GM21528 (cell line): ENCODE measurements at regions not wholly inside any gene's neighbourhood (a gene's known extent, or its start where the extent isn't known, plus 50 kb on each side); places are given as distances from the start of the nearest gene placed in this dataset.
"Not testable (repeated sequence)": the region's sequence is repeated elsewhere in the genome, so short reads cannot be mapped to it uniquely, and the experiment has no call there.

Experiments used
- ATAC-seq: cut with Tn5 transposase; IDR thresholded peaks from one replicate; pipeline ENCODE4 v1.9.1; 2021; ENCODE audit warnings: mild to moderate bottlenecking, moderate library complexity; ENCODE audit not compliant: unreplicated experiment, low FRiP score

GRCh38 chr9:65566018-65566417 lies 109.7 kb upstream of the ZNG1E start:
- ATAC-seq: not testable (repeated sequence)

DNA sequence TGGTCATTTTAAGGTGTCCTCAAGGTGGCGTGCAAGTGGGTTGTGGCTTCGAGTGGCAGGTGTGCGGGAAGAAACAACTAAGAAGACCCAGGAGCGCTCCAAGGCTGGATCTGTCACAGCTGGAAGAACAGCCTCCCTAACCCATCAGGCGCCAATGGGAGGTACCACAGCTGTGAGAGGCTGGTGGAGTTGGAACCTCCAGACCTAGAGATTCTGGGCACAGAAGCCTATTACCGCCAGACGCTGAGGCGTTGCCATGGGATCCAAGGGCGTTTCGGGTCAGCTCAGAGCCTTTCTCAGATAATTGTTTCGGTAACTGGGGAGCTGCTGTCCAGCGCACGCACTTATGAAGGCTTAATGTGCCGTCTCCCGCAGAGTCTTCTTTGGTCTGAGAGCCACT lies 156.7 kb upstream of the ZNG1E start:
- not testable (repeated sequence) for ATAC-seq

- ATAC-seq: not testable (repeated sequence)
These were observed 161.3 kb upstream of the ZNG1E start for GRCh38 chr9:65514465-65514864.

- not testable (repeated sequence) for ATAC-seq
These were observed 167.8 kb upstream of the ZNG1E start for GRCh38 chr9:65507897-65508296.

DNA sequence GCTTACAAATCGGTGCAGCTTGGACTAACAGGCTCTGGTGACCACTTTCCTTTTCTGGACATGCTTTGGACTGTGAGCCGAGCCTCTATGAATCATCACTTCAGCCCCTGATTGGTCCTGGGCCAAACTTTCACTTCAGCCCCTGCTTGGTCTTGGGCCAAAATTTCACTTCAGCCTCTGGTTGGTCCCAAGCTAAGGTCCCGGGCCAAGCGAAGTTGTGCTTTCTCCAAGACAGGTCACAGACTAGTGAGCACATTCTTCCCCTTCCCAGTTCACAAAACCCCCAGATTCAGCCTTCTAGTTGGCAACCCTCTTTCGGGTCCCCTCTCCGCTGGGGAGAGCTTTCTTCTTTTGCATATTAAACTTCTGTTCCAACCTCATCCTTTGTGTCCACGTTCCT lies 171.0 kb upstream of the ZNG1E start:
- not testable (repeated sequence) for ATAC-seq

DNA sequence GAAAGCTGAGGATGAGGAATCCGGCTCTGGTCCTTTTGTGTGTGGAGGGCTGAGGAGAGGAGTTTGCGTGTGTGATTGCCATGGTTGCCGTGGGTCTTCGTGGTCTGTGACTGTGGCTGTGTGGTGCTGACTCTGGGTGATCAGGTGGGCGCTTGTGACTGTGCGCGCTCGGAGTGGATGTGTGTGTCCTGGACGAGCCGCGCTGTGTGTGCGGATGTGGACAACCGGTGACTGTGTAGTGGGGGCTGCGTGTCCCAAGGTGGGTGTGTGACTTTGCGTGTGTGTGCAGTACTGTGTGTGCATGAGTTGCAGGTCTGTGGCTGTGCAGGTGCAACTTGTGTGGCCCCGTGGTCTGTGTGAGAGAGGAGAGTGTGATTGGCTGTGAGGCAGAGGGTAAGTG lies 172.0 kb upstream of the ZNG1E start:
- ATAC-seq: not testable (repeated sequence)

DNA sequence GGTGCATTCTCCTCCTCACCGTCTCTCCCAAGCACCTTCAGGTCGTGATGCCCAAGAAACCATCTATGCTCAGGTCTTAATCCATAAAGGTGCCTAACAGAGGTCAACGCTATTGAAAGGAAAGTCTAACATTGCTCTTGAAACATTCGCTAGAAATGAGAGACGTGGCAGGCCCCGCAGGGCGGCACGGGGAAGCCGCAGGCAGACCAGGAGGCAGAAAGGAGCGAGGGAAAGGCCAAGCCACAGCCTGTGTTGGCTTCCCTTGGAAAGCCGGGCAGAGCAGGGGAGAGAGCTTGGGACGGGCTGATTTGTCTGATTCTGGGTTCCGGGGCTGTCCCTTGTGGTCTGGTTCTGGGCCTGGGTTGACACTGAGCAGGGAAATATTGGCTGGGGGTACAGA lies 192.8 kb upstream of the ZNG1E start:
- not testable (repeated sequence) for ATAC-seq

DNA sequence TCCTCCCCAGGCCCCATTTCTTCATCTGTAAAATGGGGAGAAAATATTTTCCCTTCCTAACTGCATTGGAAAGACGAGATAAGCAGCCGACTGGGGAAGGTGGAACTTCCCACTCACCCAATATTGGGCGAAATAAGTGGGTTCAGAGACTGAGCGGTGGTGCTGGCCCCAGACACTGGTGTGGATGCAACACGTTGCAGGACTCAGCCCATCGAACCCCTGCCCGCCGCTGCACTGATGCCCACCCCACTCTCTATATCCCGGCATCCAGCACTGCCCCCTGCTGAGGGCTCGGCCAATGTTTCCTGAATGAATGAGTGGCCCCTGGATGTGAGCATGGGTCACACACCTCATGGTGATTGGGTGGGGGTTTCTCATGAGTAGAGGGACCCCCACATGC lies 194.4 kb upstream of the ZNG1E start:
- not testable (repeated sequence) for ATAC-seq

DNA sequence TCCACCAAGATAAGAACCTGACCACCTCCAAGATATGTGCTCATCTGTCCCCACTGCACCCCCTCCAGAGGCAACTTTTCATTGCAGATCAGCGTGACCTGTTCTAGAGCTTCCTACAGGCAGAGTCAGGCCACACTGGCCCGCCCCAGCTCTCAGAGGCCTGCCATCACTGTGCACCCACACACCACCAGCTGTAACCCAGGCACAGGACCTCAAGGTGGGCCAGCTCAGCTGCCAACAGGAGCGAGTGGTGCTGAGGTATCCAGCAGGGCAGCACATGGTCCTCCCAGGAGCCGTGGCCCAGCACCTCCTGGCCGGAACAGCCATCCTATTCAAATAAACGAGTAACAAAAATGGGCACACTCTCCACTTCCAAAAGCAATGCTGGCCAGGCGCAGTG lies 189.9 kb upstream of the FOXD4L5 start:
- ATAC-seq: not testable (repeated sequence)

DNA sequence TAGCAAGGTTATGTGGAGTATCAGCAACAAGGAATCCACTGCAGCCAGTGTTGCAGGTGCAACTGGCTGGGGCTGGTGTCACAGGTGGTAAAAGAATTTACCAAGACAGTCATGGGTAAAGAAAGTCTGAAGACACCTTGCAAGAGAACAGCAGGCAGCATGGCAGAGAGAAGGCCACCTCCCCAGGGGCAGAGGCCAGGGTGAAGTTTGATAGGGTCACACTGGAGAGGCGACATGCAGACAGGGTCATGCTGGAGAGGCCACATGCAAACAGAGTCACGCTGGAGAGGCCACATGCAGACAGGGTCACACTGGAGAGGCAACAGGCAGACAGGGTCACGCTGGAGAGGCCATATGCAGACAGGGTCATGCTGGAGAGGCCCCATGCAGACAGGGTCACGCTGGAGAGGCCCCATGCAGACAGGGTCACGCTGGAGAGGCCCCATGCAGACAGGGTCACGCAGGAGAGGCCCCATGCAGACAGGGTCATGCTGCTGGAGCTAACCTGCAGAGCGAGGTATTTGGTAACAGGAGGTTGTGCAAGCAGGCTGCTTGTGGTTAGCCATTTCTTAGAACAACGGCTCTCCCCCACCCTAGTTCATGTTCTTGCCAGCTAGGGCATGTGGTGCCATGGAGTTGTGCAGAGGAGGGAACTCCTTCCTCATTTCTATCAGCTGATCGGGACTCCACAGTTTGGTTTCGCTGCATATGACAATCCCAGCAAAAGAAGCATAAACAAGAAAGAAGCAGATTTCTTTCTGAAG lies 188.2 kb upstream of the FOXD4L5 start:
- ATAC-seq: not testable (repeated sequence)

DNA sequence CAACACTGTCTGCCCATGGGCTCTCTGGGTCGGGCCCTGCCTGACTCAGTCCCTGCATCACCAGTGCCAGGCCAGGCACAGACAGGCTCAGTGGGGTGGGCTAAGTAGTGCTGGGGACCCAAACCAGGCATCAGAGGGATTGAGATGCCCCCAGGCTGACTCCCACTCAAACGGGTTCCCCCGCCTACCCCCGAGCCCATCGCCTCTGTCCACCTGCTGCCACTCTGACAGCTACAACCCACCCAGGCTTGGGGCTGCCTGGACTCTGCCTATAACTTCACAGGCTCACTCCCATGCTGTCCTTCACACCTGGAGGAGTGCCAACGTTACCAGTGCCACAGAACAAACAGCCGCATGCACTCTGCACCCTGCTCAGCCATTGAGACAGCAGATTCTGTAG lies 186.1 kb upstream of the FOXD4L5 start:
- not testable (repeated sequence) for ATAC-seq

- ATAC-seq: not testable (repeated sequence)
These were observed 182.1 kb upstream of the FOXD4L5 start for GRCh38 chr9:65466911-65467734.

DNA sequence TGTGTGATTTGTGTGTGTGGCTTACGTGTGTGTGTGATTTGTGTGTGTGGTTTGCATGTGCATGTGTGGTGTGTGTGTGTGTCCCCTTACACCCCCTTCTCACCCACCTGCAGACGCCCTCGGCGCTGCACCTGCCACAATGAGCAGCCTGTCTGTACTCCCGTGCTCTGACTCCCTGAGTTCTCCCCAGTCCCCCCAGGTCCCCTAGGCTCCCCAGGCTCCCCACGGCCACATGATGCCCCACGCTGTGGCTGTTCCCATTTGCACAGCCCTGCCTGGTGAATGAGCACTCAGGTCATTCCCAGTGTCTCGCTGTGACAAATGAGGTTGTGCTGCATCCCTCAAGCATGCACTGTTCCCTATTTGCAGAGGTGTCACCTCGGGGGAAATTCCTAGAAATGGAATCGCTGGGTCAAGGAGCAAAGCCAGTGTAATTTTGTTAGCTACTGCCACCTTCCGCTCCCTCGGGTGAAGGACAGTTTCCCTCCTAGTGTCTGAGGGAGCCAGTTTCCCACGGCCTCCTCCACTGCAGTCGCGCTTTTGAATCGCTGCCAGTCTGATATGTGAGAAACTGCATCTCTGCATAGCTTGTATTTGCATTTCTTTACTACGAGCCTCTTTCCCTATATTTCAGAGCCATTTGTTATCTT lies 180.4 kb upstream of the FOXD4L5 start:
- not testable (repeated sequence) for ATAC-seq

DNA sequence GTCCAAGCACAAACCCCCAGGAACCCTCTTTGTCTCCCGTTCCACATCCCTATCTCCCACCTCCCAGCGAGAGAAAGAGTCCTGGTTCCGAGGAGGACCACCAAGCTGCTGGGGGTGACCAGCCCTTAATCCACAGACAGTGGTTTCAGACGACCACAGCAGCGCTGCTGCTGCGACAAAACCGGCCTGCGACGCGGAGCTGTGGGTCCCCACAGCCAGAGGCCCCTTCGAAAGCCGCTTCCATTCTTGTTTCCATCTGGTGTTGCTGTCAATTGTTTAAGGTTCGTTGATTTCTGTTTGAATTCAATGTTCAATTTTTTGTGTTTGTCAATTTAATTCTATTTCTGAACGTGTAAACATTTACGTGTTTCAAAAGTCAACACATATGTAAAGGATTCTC lies 177.5 kb upstream of the FOXD4L5 start:
- ATAC-seq: not testable (repeated sequence)

GRCh38 chr9:65459756-65460320 lies 174.8 kb upstream of the FOXD4L5 start:
- ATAC-seq: no peak

- no peak for ATAC-seq
These were observed 174.0 kb upstream of the FOXD4L5 start for GRCh38 chr9:65458992-65459391.

DNA sequence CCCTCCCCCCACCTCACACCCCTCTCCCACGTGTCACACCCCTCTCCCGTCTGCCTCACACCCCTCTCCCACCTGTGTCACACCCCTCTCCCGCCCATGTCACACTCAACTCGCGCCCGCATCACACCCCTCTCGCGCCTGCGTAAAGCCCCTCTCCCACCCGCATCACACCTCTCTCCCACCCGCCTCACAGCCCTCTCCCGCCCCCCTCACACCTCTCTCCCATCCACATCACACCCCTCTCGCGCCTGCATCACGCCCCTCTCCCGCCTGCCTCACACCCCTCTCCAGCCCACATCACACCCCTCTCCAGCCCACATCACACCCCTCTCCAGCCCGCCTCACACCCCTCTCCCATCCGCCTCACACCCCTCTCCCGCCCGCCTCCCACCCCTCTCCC lies 173.5 kb upstream of the FOXD4L5 start:
- no peak for ATAC-seq

- not testable (repeated sequence) for ATAC-seq
These were observed 172.0 kb upstream of the FOXD4L5 start for GRCh38 chr9:65456991-65457390.

- ATAC-seq: not testable (repeated sequence)
These were observed 171.0 kb upstream of the FOXD4L5 start for GRCh38 chr9:65455751-65456647.

DNA sequence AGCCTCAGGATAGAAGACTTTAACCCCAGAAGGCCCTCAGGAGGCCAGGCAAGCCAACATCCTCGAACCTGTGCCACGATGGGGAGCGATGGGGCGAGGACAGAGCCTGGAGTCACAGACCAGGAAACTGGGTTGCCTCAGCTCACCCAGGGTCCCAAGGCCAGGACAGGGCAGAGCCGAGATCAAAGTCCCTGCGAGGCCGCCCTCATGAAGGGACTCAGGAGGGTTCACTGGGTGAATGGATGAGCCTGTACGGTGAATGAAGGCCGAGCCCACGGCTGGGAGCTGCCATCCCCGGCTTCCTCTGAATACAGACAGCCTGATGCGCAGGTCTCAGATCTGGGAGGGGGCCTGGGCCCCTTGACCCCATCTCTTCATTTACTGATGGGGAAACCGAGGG lies 170.1 kb upstream of the FOXD4L5 start:
- not testable (repeated sequence) for ATAC-seq
